ENCODE measurements at regions not wholly inside any gene's neighbourhood (a gene's known extent, or its start where the extent isn't known, plus 50 kb on each side); places are given as distances from the start of the nearest gene placed in this dataset.

DNA sequence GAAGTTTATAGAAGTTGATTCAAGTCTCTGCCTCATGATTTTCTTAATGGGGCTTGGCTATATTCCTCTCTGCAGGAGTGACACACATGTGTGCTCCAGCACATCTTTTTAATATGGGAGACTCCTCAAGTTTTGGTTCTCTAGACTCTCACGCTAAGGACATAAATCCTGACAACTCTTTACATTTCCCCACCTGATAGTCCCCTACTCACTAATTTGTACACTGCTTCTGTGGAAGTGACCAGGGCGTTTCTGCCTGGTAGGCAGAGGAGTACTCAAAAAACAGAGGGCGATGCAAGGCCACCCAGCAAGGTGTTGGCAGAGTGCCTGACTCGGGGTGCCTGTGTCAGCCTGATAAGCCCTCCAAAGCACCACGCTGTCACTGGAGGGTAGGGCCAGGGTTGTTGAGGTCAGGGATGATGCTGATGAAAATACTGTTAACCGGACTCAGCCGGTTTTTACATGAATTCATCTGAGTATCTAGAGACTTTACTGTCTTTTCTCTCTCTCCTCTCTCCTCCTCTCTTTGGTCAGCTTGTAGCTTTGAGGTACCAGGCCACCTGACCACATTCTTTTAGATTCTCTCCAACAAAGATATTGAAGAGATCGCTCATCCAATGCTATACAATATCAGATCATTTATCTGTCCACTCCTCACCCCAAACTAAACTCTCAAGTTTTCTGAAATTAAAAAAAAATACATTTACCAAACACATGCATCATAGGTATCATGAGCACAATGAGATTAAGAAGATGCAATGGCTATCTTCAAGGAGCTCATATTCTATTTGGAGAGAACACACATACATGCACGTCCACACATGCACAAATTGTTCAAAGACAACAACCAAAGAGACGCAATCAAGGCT lies 205.2 kb downstream of the PIK3R1 start (continued):
- TF ChIP-seq, protein P1, sequence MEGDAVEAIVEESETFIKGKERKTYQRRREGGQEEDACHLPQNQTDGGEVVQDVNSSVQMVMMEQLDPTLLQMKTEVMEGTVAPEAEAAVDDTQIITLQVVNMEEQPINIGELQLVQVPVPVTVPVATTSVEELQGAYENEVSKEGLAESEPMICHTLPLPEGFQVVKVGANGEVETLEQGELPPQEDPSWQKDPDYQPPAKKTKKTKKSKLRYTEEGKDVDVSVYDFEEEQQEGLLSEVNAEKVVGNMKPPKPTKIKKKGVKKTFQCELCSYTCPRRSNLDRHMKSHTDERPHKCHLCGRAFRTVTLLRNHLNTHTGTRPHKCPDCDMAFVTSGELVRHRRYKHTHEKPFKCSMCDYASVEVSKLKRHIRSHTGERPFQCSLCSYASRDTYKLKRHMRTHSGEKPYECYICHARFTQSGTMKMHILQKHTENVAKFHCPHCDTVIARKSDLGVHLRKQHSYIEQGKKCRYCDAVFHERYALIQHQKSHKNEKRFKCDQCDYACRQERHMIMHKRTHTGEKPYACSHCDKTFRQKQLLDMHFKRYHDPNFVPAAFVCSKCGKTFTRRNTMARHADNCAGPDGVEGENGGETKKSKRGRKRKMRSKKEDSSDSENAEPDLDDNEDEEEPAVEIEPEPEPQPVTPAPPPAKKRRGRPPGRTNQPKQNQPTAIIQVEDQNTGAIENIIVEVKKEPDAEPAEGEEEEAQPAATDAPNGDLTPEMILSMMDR (IDR thresholded peaks at IDR 0.05 in 2 of 3, conservative IDR thresholded peaks at IDR 0.05 in 1 of 3; ENCODE audit: insufficient read depth in 2 of 3, low read depth in 1 of 3, low read length in 3 of 3): peak in 2 of 3 experiments; percentile 3 to 38; a peak in 2 of 6 replicates
- TF ChIP-seq ATF1 (CRISPR knock-in tag; IDR thresholded peaks at IDR 0.05) (no peak), ATF1 (tag; IDR thresholded peaks at IDR 0.05) (peak; percentile 84), ELF1 (tag; IDR thresholded peaks at IDR 0.05) (peak; percentile 50; the same call in 1 of the 2 replicates), MAFF (IDR thresholded peaks at IDR 0.05; ENCODE audit: low read length) (peak; percentile 26; the same call in 1 of the 2 replicates), NR4A1 (CRISPR knock-in tag; IDR thresholded peaks at IDR 0.05) (no peak), NR4A1 (tag; IDR thresholded peaks at IDR 0.05) (peak; percentile 40; the same call in 1 of the 2 replicates), CBFA2T3 (IDR thresholded peaks at IDR 0.05) (peak; percentile 97), EP300 (IDR thresholded peaks at IDR 0.05; ENCODE audit: low read length) (peak; percentile 99), DPF2 (IDR thresholded peaks at IDR 0.05) (peak; percentile 96), BHLHE40 (IDR thresholded peaks at IDR 0.05; ENCODE audit: low read length) (peak; percentile 79), POLR2A (conservative IDR thresholded peaks at IDR 0.05) (0 out of 2 replicates have a peak, but pooled peaks have one; percentile 21), RNF2 (IDR thresholded peaks at IDR 0.05) (peak; percentile 90), ZNF766 (CRISPR knock-in tag; conservative IDR thresholded peaks at IDR 0.05) (peak; percentile 58)
- TF ChIP-seq, protein P2, sequence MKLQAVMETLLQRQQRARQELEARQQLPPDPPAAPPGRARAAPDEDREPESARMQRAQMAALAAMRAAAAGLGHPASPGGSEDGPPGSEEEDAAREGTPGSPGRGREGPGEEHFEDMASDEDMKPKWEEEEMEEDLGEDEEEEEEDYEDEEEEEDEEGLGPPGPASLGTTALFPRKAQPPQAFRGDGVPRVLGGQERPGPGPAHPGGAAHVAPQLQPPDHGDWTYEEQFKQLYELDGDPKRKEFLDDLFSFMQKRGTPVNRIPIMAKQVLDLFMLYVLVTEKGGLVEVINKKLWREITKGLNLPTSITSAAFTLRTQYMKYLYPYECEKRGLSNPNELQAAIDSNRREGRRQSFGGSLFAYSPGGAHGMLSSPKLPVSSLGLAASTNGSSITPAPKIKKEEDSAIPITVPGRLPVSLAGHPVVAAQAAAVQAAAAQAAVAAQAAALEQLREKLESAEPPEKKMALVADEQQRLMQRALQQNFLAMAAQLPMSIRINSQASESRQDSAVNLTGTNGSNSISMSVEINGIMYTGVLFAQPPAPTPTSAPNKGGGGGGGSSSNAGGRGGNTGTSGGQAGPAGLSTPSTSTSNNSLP (IDR thresholded peaks at IDR 0.05; ENCODE audit: borderline replicate concordance, low read depth, low read length): 0 out of 2 replicates have a peak, but pooled peaks have one; percentile 76
- TF ChIP-seq, protein P3, sequence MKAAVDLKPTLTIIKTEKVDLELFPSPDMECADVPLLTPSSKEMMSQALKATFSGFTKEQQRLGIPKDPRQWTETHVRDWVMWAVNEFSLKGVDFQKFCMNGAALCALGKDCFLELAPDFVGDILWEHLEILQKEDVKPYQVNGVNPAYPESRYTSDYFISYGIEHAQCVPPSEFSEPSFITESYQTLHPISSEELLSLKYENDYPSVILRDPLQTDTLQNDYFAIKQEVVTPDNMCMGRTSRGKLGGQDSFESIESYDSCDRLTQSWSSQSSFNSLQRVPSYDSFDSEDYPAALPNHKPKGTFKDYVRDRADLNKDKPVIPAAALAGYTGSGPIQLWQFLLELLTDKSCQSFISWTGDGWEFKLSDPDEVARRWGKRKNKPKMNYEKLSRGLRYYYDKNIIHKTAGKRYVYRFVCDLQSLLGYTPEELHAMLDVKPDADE (conservative IDR thresholded peaks at IDR 0.05; ENCODE audit: control insufficient read depth, low read depth, low read length): 0 out of 2 replicates have a peak, but pooled peaks have one; percentile 38
- TF ChIP-seq, protein P4, sequence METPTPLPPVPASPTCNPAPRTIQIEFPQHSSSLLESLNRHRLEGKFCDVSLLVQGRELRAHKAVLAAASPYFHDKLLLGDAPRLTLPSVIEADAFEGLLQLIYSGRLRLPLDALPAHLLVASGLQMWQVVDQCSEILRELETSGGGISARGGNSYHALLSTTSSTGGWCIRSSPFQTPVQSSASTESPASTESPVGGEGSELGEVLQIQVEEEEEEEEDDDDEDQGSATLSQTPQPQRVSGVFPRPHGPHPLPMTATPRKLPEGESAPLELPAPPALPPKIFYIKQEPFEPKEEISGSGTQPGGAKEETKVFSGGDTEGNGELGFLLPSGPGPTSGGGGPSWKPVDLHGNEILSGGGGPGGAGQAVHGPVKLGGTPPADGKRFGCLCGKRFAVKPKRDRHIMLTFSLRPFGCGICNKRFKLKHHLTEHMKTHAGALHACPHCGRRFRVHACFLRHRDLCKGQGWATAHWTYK (CRISPR knock-in tag; IDR thresholded peaks at IDR 0.05): no peak
- TF ChIP-seq, protein P5, sequence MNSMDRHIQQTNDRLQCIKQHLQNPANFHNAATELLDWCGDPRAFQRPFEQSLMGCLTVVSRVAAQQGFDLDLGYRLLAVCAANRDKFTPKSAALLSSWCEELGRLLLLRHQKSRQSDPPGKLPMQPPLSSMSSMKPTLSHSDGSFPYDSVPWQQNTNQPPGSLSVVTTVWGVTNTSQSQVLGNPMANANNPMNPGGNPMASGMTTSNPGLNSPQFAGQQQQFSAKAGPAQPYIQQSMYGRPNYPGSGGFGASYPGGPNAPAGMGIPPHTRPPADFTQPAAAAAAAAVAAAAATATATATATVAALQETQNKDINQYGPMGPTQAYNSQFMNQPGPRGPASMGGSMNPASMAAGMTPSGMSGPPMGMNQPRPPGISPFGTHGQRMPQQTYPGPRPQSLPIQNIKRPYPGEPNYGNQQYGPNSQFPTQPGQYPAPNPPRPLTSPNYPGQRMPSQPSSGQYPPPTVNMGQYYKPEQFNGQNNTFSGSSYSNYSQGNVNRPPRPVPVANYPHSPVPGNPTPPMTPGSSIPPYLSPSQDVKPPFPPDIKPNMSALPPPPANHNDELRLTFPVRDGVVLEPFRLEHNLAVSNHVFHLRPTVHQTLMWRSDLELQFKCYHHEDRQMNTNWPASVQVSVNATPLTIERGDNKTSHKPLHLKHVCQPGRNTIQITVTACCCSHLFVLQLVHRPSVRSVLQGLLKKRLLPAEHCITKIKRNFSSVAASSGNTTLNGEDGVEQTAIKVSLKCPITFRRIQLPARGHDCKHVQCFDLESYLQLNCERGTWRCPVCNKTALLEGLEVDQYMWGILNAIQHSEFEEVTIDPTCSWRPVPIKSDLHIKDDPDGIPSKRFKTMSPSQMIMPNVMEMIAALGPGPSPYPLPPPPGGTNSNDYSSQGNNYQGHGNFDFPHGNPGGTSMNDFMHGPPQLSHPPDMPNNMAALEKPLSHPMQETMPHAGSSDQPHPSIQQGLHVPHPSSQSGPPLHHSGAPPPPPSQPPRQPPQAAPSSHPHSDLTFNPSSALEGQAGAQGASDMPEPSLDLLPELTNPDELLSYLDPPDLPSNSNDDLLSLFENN (IDR thresholded peaks at IDR 0.05; ENCODE audit: low read depth in 2 of 2, low read length in 2 of 2): peak in 1 of 2 experiments; percentile 93; a peak in 2 of 4 replicates

All from K562 (cell line).